PC-3 (cell line): ENCODE measurements at regions not wholly inside any gene's neighbourhood (a gene's known extent, or its start where the extent isn't known, plus 50 kb on each side); places are given as distances from the start of the nearest gene placed in this dataset.

Experiments used
- ATAC-seq: fragments of 200-7000 bp; cut with Tn5 transposase; 2 replicates; pipeline ENCODE4 v1.9.1; 2020; ENCODE audit warnings: mild to moderate bottlenecking, moderate library complexity
- BruUV-seq: library from RNA; stranded (reverse); fragments of 400-500 nt; replicated peaks from 2 replicates; lab custom pipeline; 2021; lab: Mats Ljungman, UMichigan
- CTCF ChIA-PET: fragments of 300-600 bp; sonication (Branson Sonifier 250); formaldehyde crosslinking; loops from one replicate; lab custom pipeline; 2022; ENCODE audit warnings: antibody characterized with exemption; lab: Charles Lee
- POLR2A ChIA-PET: fragments of 300-600 bp; sonication (Branson Sonifier 250); formaldehyde crosslinking; loops from one replicate; lab custom pipeline; 2022; ENCODE audit warnings: antibody characterized with exemption; ENCODE audit not compliant: unreplicated experiment; lab: Charles Lee
- DNase-seq: peaks from one replicate; pipeline ENCODE4 v3.0.0-alpha.2; 2015
- H2AFZ ChIP-seq: fragments of 300-600 bp; sonication (generic); 2 replicates; pipeline ENCODE4 v1.6.0; 2016; ENCODE audit warnings: antibody characterized with exemption, low read length
- H3F3A ChIP-seq: fragments of 300-600 bp; sonication (generic); one replicate; pipeline ENCODE4 v1.6.0; 2017; ENCODE audit warnings: antibody characterized with exemption, low read length, control low read depth, mild to moderate bottlenecking; ENCODE audit not compliant: unreplicated experiment
- H3K27ac ChIP-seq: fragments of 300-600 bp; sonication (generic); 2 replicates; pipeline ENCODE4 v1.5.1; 2016; ENCODE audit warnings: mild to moderate bottlenecking, low read length
- H3K27me3 ChIP-seq: fragments of 300-600 bp; sonication (generic); 2 replicates; pipeline ENCODE4 v1.6.1; 2016; ENCODE audit warnings: low read length, mixed read lengths
- H3K36me3 ChIP-seq: fragments of 300-600 bp; sonication (generic); 2 replicates; pipeline ENCODE4 v1.6.1; 2016; ENCODE audit warnings: low read depth, mixed run types, low read length, mixed read lengths
- H3K4me1 ChIP-seq: fragments of 300-600 bp; sonication (generic); 2 replicates; pipeline ENCODE4 v1.5.1; 2016; ENCODE audit warnings: low read length; ENCODE audit not compliant: insufficient read depth
- H3K4me2 ChIP-seq: fragments of 300-600 bp; sonication (generic); 2 replicates; pipeline ENCODE4 v1.6.0; 2016; ENCODE audit warnings: low read length
- H3K4me3 ChIP-seq: fragments of 300-600 bp; sonication (generic); 2 replicates; pipeline ENCODE4 v1.5.1; 2016; ENCODE audit warnings: mild to moderate bottlenecking, low read length, mixed read lengths
- H3K79me2 ChIP-seq: fragments of 300-600 bp; sonication (generic); 2 replicates; pipeline ENCODE4 v1.6.1; 2017; ENCODE audit warnings: low read length, mixed read lengths
- H3K9ac ChIP-seq: fragments of 300-600 bp; sonication (generic); 2 replicates; pipeline ENCODE4 v1.6.0; 2016; ENCODE audit warnings: mild to moderate bottlenecking, low read length
- H3K9me2 ChIP-seq: fragments of 300-600 bp; sonication (generic); replicated peaks from 2 replicates; pipeline ENCODE4 v1.6.1; 2016; ENCODE audit warnings: mixed run types, low read length, mixed read lengths
- H3K9me3 ChIP-seq: fragments of 300-600 bp; sonication (generic); 2 replicates; pipeline ENCODE4 v1.6.1; 2016; ENCODE audit warnings: low read length, mixed read lengths
- H4K20me1 ChIP-seq: fragments of 300-600 bp; sonication (generic); 2 replicates; pipeline ENCODE4 v1.6.1; 2016; ENCODE audit warnings: low read length, mixed read lengths
- CTCF ChIP-seq: fragments of 300-600 bp; sonication (generic); conservative IDR thresholded peaks from 2 replicates; pipeline ENCODE4 v1.5.1; 2017; ENCODE audit warnings: antibody characterized with exemption, low read depth, mild to moderate bottlenecking, low read length
- EZH2 ChIP-seq: fragments of 300-600 bp; sonication (generic); IDR thresholded peaks from one replicate; pipeline ENCODE4 v1.6.1; 2017; ENCODE audit warnings: antibody characterized with exemption, mild to moderate bottlenecking, low read length; ENCODE audit not compliant: unreplicated experiment
- EZH2phosphoT487 ChIP-seq: fragments of 300-600 bp; sonication (generic); IDR thresholded peaks from 2 replicates; pipeline ENCODE4 v1.6.1; 2018; ENCODE audit warnings: mild to moderate bottlenecking, antibody characterized with exemption, low read length, borderline replicate concordance
- intact Hi-C: fragments of 100-400 bp; cut with micrococcal nuclease; formaldehyde crosslinking; loops from 2 replicates; pipeline ENCODE4 v1.9.0; 2023

DNA sequence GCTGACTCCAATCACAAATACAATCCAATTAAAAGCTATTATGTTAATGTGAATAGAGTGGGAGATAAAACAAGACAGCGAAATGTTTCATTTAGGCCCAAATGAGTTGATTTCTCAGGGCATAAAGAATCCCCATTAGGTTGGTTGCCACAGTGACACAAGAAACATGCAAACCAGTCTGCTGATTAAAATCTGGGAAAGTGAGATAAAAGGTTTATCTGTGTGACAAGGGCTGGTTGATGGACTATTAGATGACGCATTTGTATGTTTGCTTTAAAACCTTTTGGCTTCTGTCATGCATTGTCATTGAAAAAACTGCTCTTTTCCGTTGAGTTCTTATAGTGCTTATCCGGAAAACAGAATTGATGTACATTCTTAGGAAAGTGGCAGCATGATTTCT lies 658.2 kb downstream of the GATA3 start:
- Histone ChIP-seq H3K9me2 (no peaks in the 10 kb centered on the region), H3K27ac (no peak overlapping the region), H3K27me3 (no peaks in the 10 kb centered on the region), H3K9ac (no peak overlapping the region), H3K9me3 (no peaks in the 10 kb centered on the region), H3K4me2 (no peak overlapping the region), H3F3A (no peaks in the 10 kb centered on the region), H3K4me3 (no peak overlapping the region), H3K36me3 (no peaks in the 10 kb centered on the region), H3K4me1 (no peaks in the 10 kb centered on the region), H3K79me2 (no peaks in the 10 kb centered on the region), H2AFZ (no peak overlapping the region), H4K20me1 (no peaks in the 10 kb centered on the region)
- ChIA-PET POLR2A (no interaction called here), CTCF (no interaction called here)
- no TSS peak for BruUV-seq
- DNase-seq: peak; percentile 6
- ATAC-seq: no peak
- intact Hi-C loops: no loop called here
- TF ChIP-seq EZH2: no peak
- TF ChIP-seq CTCF: no peak
- no peak for TF ChIP-seq EZH2phosphoT487

DNA sequence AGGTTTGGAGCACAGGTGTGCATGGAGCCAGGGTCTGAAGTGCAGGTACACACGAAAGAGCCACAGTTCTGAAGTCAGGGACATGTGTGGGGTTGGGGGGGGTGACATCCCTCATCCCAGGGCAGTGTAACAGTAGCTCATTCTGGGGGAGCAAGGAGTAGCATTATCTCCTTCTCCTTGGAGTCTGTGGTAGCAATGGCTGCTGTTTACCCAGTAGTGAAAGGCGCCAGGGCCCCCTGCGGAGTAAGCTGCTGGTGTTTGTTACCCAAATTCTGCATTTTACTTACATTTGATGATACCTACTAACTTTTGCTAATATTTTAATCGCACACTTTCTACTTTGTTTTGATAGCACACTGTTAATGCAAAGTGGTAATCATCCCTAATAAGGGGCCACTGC lies 665.5 kb downstream of the GATA3 start:
- intact Hi-C loops: no loop called here
- Histone ChIP-seq H3K4me2 (no peak overlapping the region), H2AFZ (no peak overlapping the region), H3K27me3 (no peaks in the 10 kb centered on the region), H3F3A (no peaks in the 10 kb centered on the region), H3K79me2 (no peaks in the 10 kb centered on the region), H3K4me1 (peaks cover 8% of the 10 kb centered on the region; the same call in 1 of the 2 replicates), H3K9me2 (no peaks in the 10 kb centered on the region), H3K9ac (no peak overlapping the region), H3K36me3 (no peaks in the 10 kb centered on the region), H3K27ac (no peak overlapping the region), H3K9me3 (no peaks in the 10 kb centered on the region), H4K20me1 (no peaks in the 10 kb centered on the region), H3K4me3 (no peak overlapping the region)
- DNase-seq: no peak
- CTCF ChIA-PET: no interaction called here
- TF ChIP-seq CTCF (no peak), EZH2 (no peak), EZH2phosphoT487 (no peak)
- no peak for ATAC-seq
- no TSS peak for BruUV-seq
- POLR2A ChIA-PET: no interaction called here

DNA sequence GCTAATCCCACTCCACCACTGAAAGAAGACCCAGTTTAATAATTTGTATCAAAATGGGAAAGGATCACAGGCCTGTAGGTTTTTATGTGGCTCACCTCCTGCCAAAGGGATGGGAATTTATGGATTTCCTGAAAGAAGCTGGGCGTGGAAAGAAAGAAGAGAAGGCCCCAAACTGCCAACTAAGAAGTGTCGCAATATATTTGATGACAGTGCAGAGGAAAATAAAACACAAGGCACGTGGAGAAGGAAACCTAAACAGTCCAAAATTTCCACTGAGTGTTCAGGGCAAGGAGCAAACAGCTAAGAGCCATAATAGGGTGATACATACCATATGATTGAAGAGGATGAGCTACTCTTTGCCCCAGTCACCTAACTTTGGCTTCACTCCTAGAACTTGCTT lies 667.2 kb downstream of the GATA3 start:
- H3K4me2 ChIP-seq: no peak overlapping the region
- H4K20me1 ChIP-seq: no peaks in the 10 kb centered on the region
- H3K27me3 ChIP-seq: no peaks in the 10 kb centered on the region
- H3K4me3 ChIP-seq: no peak overlapping the region
- no peaks in the 10 kb centered on the region for H3K9me3 ChIP-seq
- no peaks in the 10 kb centered on the region for H3F3A ChIP-seq
- no peak overlapping the region for H2AFZ ChIP-seq
- intact Hi-C loops: no loop called here
- no peak for TF ChIP-seq CTCF
- H3K9me2 ChIP-seq: no peaks in the 10 kb centered on the region
- H3K9ac ChIP-seq: no peak overlapping the region
- BruUV-seq: no TSS peak
- H3K36me3 ChIP-seq: no peaks in the 10 kb centered on the region
- no peaks in the 10 kb centered on the region for H3K79me2 ChIP-seq
- H3K27ac ChIP-seq: no peak overlapping the region
- DNase-seq (peak; percentile 68), ATAC-seq (no peak)
- peaks cover 20% of the 10 kb centered on the region; the same call in 1 of the 2 replicates for H3K4me1 ChIP-seq
- ChIA-PET CTCF (no interaction called here), POLR2A (no interaction called here)
